LNCaP clone FGC (cell line): ENCODE measurements at regions not wholly inside any gene's neighbourhood (a gene's known extent, or its start where the extent isn't known, plus 50 kb on each side); places are given as distances from the start of the nearest gene placed in this dataset.
A peak's percentile ranks its signal among the peaks of the same experiment; 100 is the strongest.

ENCODE experiments used
- DNase-seq: peaks from one replicate; pipeline ENCODE4 v3.0.0-alpha.2; 2011; ENCODE audit warnings: low read depth
- H3K4me3 ChIP-seq: 2 replicates; pipeline ENCODE4 v1.5.1; 2011; ENCODE audit warnings: mild to moderate bottlenecking, low read depth, low read length, control low read depth
- TF ChIP-seq, protein P1 (sequence below): IDR thresholded peaks from 2 replicates; pipeline ENCODE4 v1.5.1; 2012; ENCODE audit warnings: mild to moderate bottlenecking; ENCODE audit not compliant: control insufficient read depth, insufficient read depth; ENCODE audit errors: extremely low read depth

GRCh38 chr5:38734353-38734752 is 111.5 kb upstream of the OSMR start:
- TF ChIP-seq, protein P1, sequence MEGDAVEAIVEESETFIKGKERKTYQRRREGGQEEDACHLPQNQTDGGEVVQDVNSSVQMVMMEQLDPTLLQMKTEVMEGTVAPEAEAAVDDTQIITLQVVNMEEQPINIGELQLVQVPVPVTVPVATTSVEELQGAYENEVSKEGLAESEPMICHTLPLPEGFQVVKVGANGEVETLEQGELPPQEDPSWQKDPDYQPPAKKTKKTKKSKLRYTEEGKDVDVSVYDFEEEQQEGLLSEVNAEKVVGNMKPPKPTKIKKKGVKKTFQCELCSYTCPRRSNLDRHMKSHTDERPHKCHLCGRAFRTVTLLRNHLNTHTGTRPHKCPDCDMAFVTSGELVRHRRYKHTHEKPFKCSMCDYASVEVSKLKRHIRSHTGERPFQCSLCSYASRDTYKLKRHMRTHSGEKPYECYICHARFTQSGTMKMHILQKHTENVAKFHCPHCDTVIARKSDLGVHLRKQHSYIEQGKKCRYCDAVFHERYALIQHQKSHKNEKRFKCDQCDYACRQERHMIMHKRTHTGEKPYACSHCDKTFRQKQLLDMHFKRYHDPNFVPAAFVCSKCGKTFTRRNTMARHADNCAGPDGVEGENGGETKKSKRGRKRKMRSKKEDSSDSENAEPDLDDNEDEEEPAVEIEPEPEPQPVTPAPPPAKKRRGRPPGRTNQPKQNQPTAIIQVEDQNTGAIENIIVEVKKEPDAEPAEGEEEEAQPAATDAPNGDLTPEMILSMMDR = peak; percentile 13; the same call in 1 of the 2 replicates
- DNase-seq = no peak
- no peak overlapping the region for H3K4me3 ChIP-seq

DNA sequence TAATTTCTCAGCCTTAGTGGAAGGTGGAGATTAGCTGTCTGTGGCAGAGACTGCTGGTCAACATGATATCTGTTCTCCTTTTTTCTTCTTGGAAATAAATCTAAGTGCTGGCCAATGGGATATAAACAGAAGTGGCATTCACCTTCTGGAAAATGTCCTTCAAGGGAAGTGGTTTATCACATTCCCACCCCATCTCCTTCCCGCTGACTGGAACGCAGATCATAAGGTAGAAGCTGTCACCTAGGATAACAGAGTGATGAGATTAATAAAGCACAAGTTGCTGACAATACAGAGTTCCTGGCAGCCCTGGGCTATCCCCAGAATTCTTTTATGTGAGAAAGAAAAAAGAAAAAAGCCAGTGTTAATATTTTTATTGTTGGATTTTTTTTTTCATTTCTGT is 109.7 kb upstream of the OSMR start:
- TF ChIP-seq, protein P1 = no peak
- DNase-seq = no peak
- H3K4me3 ChIP-seq = no peak overlapping the region

DNA sequence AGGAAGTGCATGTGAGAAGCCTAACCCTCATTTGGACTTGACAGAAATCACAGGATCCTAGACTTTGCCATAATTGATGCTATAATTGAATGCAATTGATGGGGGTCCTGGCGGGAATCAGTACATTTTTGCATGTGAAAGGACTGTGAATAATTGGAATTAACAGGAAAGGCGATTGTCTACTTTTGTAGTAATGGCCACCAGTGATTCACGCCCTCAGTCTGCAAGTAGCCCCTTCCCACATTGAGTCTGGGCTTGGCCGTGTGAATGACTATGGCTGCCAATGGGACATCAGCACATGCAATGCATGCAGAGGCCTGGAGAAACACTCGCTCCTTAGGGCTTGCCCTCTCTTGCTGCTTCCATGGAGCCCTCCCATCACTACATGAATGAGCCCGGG is 107.8 kb upstream of the OSMR start:
- no peak overlapping the region for H3K4me3 ChIP-seq
- no peak for DNase-seq
- TF ChIP-seq, protein P1 = no peak

DNA sequence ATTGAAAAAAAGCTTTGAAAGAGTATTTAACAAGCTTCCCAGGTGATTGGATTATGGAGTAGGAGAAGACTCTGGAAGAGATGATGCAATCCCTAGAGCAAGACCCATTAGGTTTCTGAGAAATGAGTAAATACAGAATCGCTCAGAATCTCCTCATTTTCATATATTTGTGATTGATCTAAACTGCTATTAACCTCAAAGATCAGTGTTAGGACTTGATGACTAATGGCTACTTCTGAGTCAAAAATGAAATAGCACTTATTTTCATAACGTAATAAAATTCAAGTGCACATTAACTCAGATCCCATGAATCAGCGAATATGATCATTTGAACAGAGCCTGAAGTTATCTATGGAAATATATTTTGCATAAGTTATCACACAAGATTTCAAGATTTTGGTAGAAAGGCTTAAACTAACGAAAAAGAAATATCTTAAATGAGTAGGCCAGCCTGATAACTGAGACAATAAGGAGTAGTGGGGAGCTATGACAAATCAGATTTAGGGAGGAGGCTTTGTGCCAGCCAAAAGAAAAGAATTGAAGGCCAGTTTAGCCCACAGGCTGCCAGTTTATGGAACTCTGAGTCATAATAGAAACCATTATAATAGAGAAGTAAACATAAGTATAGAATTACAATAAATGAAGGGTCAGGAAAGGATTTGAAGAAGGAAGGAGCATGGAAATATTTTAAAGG is 106.7 kb upstream of the OSMR start:
- no peak overlapping the region for H3K4me3 ChIP-seq
- TF ChIP-seq, protein P1 = no peak

GRCh38 chr5:38739705-38740045 is 106.1 kb upstream of the OSMR start:
- no peak overlapping the region for H3K4me3 ChIP-seq
- TF ChIP-seq, protein P1 = no peak
- no peak for DNase-seq

More for the DNA sequence above, 106.7 kb upstream of the OSMR start:
- no peak for DNase-seq

DNA sequence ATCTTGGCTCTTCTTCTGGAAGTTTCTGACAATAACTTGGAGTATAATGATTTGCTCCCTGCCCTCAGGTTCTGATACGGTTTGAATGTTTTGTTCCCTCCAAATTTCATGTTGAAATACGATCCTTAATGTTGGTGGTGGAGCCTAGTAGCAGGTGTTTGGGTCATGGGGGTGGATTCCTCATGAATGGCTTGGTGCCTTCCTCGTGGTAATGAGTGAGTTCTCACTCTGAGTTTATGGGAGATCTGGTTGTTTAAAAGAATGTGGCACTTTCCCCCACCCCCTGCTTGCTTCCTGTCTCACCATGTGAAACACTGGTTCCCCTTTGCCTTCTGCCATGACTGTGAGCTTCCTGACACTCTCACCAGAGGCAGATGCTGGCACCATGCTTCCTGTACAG is 103.0 kb upstream of the OSMR start:
- no peak overlapping the region for H3K4me3 ChIP-seq
- TF ChIP-seq, protein P1 = no peak
- DNase-seq = no peak

- TF ChIP-seq, protein P1 = no peak
- H3K4me3 ChIP-seq = no peak overlapping the region
- no peak for DNase-seq
Observed at GRCh38 chr5:38743562-38743961, 102.2 kb upstream of the OSMR start.
